ENCODE measurements at regions not wholly inside any gene's neighbourhood (a gene's known extent, or its start where the extent isn't known, plus 50 kb on each side); places are given as distances from the start of the nearest gene placed in this dataset.
A peak's percentile ranks its signal among the peaks of the same experiment; 100 is the strongest.

- no peak overlapping the region for H3K4me3 ChIP-seq (ENCODE audit: low read length)
- H3K4me1 ChIP-seq (ENCODE audit: control insufficient read depth, insufficient read depth, low read length): no peaks in the 10 kb centered on the region
- H3K27me3 ChIP-seq (ENCODE audit: control insufficient read depth, insufficient read depth, low read length): no peaks in the 10 kb centered on the region
- H3K36me3 ChIP-seq (ENCODE audit: insufficient read depth, low read length): no peaks in the 10 kb centered on the region
- no peaks in the 10 kb centered on the region for H3K9me3 ChIP-seq (replicated peaks; ENCODE audit: low read length)
- no peak overlapping the region for H3K4me2 ChIP-seq (ENCODE audit: low read length)
- no peak overlapping the region for H3K9ac ChIP-seq (ENCODE audit: low read depth, low read length)
Observed at GRCh38 chr13:106433066-106433465, 102.4 kb downstream of the EFNB2 start.

DNA sequence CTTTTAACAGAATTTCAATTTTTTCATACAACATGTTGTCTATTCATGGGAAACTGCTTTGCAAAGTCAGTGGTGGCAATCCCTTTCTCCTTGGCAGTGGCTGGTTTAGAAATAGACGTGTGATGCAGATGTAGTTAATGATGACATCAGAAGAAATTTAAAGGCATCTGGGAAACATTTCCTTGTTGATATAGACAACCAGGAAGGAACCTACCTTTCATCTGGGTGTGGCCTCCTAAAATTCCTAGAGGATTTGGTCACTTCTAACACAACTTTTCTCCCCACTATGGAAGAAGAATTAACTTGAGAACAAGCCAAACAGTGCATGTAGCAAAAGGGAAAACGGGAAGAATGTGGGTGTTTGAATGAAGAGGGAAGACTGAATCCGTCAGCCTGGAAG lies 102.8 kb downstream of the EFNB2 start:
- no peaks in the 10 kb centered on the region for H3K36me3 ChIP-seq (ENCODE audit: insufficient read depth, low read length)
- no peak overlapping the region for H3K4me3 ChIP-seq (ENCODE audit: low read length)
- H3K4me1 ChIP-seq (ENCODE audit: control insufficient read depth, insufficient read depth, low read length): no peaks in the 10 kb centered on the region
- H3K9me3 ChIP-seq (replicated peaks; ENCODE audit: low read length): no peaks in the 10 kb centered on the region
- H3K4me2 ChIP-seq (ENCODE audit: low read length): no peak overlapping the region
- H3K27me3 ChIP-seq (ENCODE audit: control insufficient read depth, insufficient read depth, low read length): no peaks in the 10 kb centered on the region
- no peak overlapping the region for H3K9ac ChIP-seq (ENCODE audit: low read depth, low read length)

GRCh38 chr13:106426909-106427308 lies 108.6 kb downstream of the EFNB2 start:
- Histone ChIP-seq H3K27me3 (ENCODE audit: control insufficient read depth, insufficient read depth, low read length) (no peaks in the 10 kb centered on the region), H3K9me3 (replicated peaks; ENCODE audit: low read length) (no peaks in the 10 kb centered on the region), H3K4me2 (ENCODE audit: low read length) (no peak overlapping the region), H3K4me1 (ENCODE audit: control insufficient read depth, insufficient read depth, low read length) (no peaks in the 10 kb centered on the region), H3K4me3 (ENCODE audit: low read length) (no peak overlapping the region), H3K9ac (ENCODE audit: low read depth, low read length) (no peak overlapping the region), H3K36me3 (ENCODE audit: insufficient read depth, low read length) (no peaks in the 10 kb centered on the region)

GRCh38 chr13:106425661-106426060 lies 109.8 kb downstream of the EFNB2 start:
- Histone ChIP-seq H3K4me3 (ENCODE audit: low read length) (no peak overlapping the region), H3K9me3 (replicated peaks; ENCODE audit: low read length) (no peaks in the 10 kb centered on the region), H3K27me3 (ENCODE audit: control insufficient read depth, insufficient read depth, low read length) (no peaks in the 10 kb centered on the region), H3K36me3 (ENCODE audit: insufficient read depth, low read length) (no peaks in the 10 kb centered on the region), H3K4me1 (ENCODE audit: control insufficient read depth, insufficient read depth, low read length) (no peaks in the 10 kb centered on the region), H3K9ac (ENCODE audit: low read depth, low read length) (no peak overlapping the region), H3K4me2 (ENCODE audit: low read length) (no peak overlapping the region)

- Histone ChIP-seq H3K27me3 (ENCODE audit: control insufficient read depth, insufficient read depth, low read length) (no peaks in the 10 kb centered on the region), H3K4me3 (ENCODE audit: low read length) (no peak overlapping the region), H3K9me3 (replicated peaks; ENCODE audit: low read length) (no peaks in the 10 kb centered on the region), H3K9ac (ENCODE audit: low read depth, low read length) (no peak overlapping the region), H3K4me2 (ENCODE audit: low read length) (no peak overlapping the region), H3K4me1 (ENCODE audit: control insufficient read depth, insufficient read depth, low read length) (no peaks in the 10 kb centered on the region), H3K36me3 (ENCODE audit: insufficient read depth, low read length) (no peaks in the 10 kb centered on the region)
Observed at GRCh38 chr13:106424805-106425204, 110.7 kb downstream of the EFNB2 start.

GRCh38 chr13:106423530-106423929 lies 111.9 kb downstream of the EFNB2 start:
- Histone ChIP-seq H3K9me3 (replicated peaks; ENCODE audit: low read length) (no peaks in the 10 kb centered on the region), H3K27me3 (ENCODE audit: control insufficient read depth, insufficient read depth, low read length) (no peaks in the 10 kb centered on the region), H3K4me1 (ENCODE audit: control insufficient read depth, insufficient read depth, low read length) (no peaks in the 10 kb centered on the region), H3K9ac (ENCODE audit: low read depth, low read length) (no peak overlapping the region), H3K4me3 (ENCODE audit: low read length) (no peak overlapping the region), H3K4me2 (ENCODE audit: low read length) (no peak overlapping the region), H3K36me3 (ENCODE audit: insufficient read depth, low read length) (no peaks in the 10 kb centered on the region)

GRCh38 chr13:106418556-106418955 lies 116.9 kb downstream of the EFNB2 start:
- H3K9ac ChIP-seq (ENCODE audit: low read depth, low read length): no peak overlapping the region
- no peak overlapping the region for H3K4me3 ChIP-seq (ENCODE audit: low read length)

GRCh38 chr13:106417467-106418110 lies 117.9 kb downstream of the EFNB2 start:
- Histone ChIP-seq H3K4me1 (ENCODE audit: control insufficient read depth, insufficient read depth, low read length) (peaks cover 11% of the 10 kb centered on the region), H3K9me3 (replicated peaks; ENCODE audit: low read length) (no peaks in the 10 kb centered on the region), H3K9ac (ENCODE audit: low read depth, low read length) (peak overlapping the region; percentile 5), H3K4me3 (ENCODE audit: low read length) (peak overlapping the region; percentile 66), H3K36me3 (ENCODE audit: insufficient read depth, low read length) (no peaks in the 10 kb centered on the region), H3K4me2 (ENCODE audit: low read length) (peak overlapping the region; percentile 83), H3K27me3 (ENCODE audit: control insufficient read depth, insufficient read depth, low read length) (no peaks in the 10 kb centered on the region)

More at GRCh38 chr13:106418556-106418955, 116.9 kb downstream of the EFNB2 start:
- Histone ChIP-seq H3K27me3 (ENCODE audit: control insufficient read depth, insufficient read depth, low read length) (no peaks in the 10 kb centered on the region), H3K4me2 (ENCODE audit: low read length) (peak overlapping the region; percentile 6), H3K36me3 (ENCODE audit: insufficient read depth, low read length) (no peaks in the 10 kb centered on the region), H3K4me1 (ENCODE audit: control insufficient read depth, insufficient read depth, low read length) (peaks cover 11% of the 10 kb centered on the region), H3K9me3 (replicated peaks; ENCODE audit: low read length) (no peaks in the 10 kb centered on the region)

GRCh38 chr13:106416645-106417044 lies 118.8 kb downstream of the EFNB2 start:
- Histone ChIP-seq H3K4me3 (ENCODE audit: low read length) (no peak overlapping the region), H3K9ac (ENCODE audit: low read depth, low read length) (no peak overlapping the region), H3K4me2 (ENCODE audit: low read length) (no peak overlapping the region), H3K27me3 (ENCODE audit: control insufficient read depth, insufficient read depth, low read length) (no peaks in the 10 kb centered on the region), H3K36me3 (ENCODE audit: insufficient read depth, low read length) (no peaks in the 10 kb centered on the region), H3K4me1 (ENCODE audit: control insufficient read depth, insufficient read depth, low read length) (peaks cover 11% of the 10 kb centered on the region), H3K9me3 (replicated peaks; ENCODE audit: low read length) (no peaks in the 10 kb centered on the region)

DNA sequence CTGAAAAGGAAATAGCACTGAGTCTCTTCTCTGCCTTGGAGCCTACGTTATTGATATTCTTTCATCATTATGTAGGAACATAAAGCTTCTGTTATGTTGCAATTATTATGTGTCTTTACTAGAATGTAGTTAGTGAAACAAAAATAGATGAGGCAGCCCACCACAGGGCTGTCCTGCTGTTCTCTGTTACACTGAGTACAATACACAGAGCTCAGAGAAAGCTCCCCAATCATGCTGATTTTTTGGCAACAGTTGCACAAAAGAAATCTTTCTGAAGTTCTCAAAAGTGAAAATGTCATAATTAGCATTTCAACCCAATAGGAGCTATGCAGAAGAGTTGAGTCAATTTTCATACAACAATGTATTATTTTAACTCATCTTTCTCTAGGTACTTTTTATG lies 119.5 kb downstream of the EFNB2 start:
- Histone ChIP-seq H3K4me3 (ENCODE audit: low read length) (no peak overlapping the region), H3K36me3 (ENCODE audit: insufficient read depth, low read length) (no peaks in the 10 kb centered on the region), H3K27me3 (ENCODE audit: control insufficient read depth, insufficient read depth, low read length) (no peaks in the 10 kb centered on the region), H3K9me3 (replicated peaks; ENCODE audit: low read length) (no peaks in the 10 kb centered on the region), H3K4me1 (ENCODE audit: control insufficient read depth, insufficient read depth, low read length) (peaks cover 11% of the 10 kb centered on the region), H3K9ac (ENCODE audit: low read depth, low read length) (no peak overlapping the region), H3K4me2 (ENCODE audit: low read length) (no peak overlapping the region)

- Histone ChIP-seq H3K4me3 (ENCODE audit: low read length) (no peak overlapping the region), H3K9ac (ENCODE audit: low read depth, low read length) (no peak overlapping the region)
Observed at GRCh38 chr13:106415442-106415841, 120.0 kb downstream of the EFNB2 start.

DNA sequence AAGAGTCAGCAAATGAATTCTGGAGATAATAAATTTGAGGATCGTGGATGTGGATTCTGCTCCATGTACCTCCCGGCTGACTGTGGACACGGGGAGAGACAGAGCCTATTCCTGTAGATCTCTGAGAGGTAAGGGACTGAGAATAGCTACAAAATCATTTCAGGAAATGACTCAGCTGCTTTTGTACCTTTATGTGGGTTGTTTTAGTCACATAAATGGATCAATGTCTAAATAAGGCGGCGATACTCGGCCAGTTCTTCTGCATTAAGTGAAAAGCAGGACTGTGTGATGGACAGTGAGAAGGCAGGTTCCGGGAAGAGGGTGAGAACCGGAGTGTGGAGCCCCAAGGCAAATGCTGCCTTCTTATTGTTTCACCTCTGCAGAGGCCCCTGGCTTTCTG lies 128.1 kb downstream of the EFNB2 start:
- no peaks in the 10 kb centered on the region for H3K36me3 ChIP-seq (ENCODE audit: insufficient read depth, low read length)
- H3K9me3 ChIP-seq (replicated peaks; ENCODE audit: low read length): no peaks in the 10 kb centered on the region
- H3K9ac ChIP-seq (ENCODE audit: low read depth, low read length): no peak overlapping the region
- H3K4me3 ChIP-seq (ENCODE audit: low read length): no peak overlapping the region
- no peak overlapping the region for H3K4me2 ChIP-seq (ENCODE audit: low read length)
- no peaks in the 10 kb centered on the region for H3K4me1 ChIP-seq (ENCODE audit: control insufficient read depth, insufficient read depth, low read length)
- H3K27me3 ChIP-seq (ENCODE audit: control insufficient read depth, insufficient read depth, low read length): no peaks in the 10 kb centered on the region

More at GRCh38 chr13:106415442-106415841, 120.0 kb downstream of the EFNB2 start:
- H3K36me3 ChIP-seq (ENCODE audit: insufficient read depth, low read length): no peaks in the 10 kb centered on the region
- peaks cover 11% of the 10 kb centered on the region for H3K4me1 ChIP-seq (ENCODE audit: control insufficient read depth, insufficient read depth, low read length)
- H3K4me2 ChIP-seq (ENCODE audit: low read length): no peak overlapping the region
- H3K27me3 ChIP-seq (ENCODE audit: control insufficient read depth, insufficient read depth, low read length): no peaks in the 10 kb centered on the region
- no peaks in the 10 kb centered on the region for H3K9me3 ChIP-seq (replicated peaks; ENCODE audit: low read length)

Measured in skeletal muscle satellite cell (primary cell).